Activated naive CD8-positive, alpha-beta T cell treated with anti-CD3 and anti-CD28 coated beads, Interleukin-2, amount 50 U/mL, for 16 hours (primary cell): ENCODE measurements at regions not wholly inside any gene's neighbourhood (a gene's known extent, or its start where the extent isn't known, plus 50 kb on each side); places are given as distances from the start of the nearest gene placed in this dataset.

Source experiments
- DNase-seq: peaks from one replicate; pipeline ENCODE4 v3.0.0-alpha.2; 2020; ENCODE audit warnings: low read depth, low spot score

- no peak for DNase-seq
Measured at GRCh38 chr2:81250270-81250669, 945.7 kb upstream of the LRRTM1 start.

DNA sequence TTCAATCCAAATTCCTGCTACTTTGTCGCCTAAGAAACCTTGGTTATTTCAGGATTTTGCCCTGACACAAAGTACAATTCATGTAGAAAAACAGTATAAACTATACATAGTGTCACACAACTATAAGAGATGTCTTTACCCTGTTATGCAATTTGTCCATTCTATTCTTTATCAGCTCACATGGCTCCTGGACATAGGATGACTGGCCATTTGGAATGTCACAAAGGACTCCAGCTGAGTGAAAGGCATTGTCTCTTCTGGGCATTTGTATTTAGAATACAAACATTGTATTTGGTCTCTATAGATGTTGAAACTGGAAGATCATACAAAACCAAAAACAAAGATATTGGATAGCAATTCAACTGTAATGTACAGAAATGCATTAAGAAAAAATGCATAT lies 944.6 kb upstream of the LRRTM1 start:
- DNase-seq: no peak

DNA sequence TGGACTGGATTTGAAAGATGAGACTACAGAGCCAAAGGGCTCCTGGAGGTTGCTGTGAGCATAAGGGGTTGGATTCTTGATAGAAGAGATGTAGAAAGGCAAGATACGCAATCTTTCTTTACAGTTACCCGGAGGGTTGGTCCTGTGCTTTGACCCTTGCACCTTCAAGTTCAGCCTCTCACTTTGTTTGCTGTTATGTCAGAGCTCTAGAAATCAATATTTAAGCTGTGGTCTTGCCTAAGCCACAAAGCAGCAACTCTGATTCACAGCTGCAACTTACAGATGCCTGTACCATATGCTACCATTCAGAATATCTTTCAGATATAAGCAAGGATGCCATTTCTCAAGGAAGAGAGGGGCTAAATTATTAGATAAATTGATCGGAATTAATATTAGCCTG lies 943.1 kb upstream of the LRRTM1 start:
- DNase-seq: no peak

DNA sequence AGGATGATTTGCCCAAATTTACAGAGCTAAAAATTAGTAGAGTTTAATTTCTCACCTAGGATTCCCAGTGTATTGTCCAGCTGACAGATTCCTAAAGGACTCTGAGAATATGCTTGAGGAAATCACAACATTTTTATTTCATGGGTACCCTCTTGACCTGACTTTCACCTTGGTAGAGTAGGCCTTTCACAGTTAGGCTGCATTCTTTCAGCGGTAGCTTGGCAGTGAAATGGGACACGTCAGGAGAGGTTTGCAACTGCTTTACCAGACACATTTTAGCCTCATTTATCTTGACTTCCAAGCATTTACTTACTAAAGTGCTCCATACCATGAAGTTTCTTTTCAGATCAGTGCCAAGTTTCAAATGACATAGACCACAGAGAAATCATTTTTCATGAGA lies 937.9 kb upstream of the LRRTM1 start:
- no peak for DNase-seq

GRCh38 chr2:81238462-81238861 lies 933.9 kb upstream of the LRRTM1 start:
- DNase-seq: no peak

DNA sequence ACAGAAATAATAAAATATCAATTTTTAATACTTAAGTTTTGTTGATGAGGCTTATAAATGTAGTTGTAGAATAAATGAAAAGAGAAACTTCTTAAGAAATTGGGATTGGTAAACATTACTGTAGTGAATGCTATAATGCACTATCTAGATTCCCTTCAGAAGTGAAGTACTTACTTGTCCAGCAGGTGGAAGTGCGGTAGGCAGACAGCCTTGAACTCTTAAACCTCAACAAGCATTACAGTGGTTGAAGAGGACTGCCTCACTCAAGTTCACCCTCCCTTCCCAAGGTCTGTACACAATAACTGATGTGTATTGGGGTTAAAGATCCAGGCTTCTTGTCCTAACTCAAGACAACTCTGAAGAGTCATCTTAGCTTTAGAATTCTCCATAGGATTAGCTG lies 931.0 kb upstream of the LRRTM1 start:
- DNase-seq: no peak

DNA sequence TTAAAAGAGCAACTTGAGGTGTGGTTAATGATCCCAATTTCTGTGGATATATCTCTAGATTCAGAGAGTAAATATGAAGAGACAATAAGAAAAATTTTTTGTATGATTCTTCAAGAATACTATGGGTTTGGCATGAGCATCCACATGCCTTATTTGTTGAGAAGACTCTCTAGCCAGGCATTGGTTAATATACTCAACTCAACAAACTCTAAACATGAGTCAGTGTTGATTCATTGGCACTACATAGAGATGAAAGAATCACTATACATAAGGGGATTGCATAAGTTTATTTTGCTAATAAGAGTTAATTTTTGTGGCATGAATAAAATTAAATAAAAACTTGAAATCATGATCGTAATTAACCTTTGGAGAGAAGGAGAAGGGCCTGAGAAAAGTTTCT lies 930.2 kb upstream of the LRRTM1 start:
- no peak for DNase-seq

GRCh38 chr2:81225756-81226155 lies 921.2 kb upstream of the LRRTM1 start:
- no peak for DNase-seq

DNA sequence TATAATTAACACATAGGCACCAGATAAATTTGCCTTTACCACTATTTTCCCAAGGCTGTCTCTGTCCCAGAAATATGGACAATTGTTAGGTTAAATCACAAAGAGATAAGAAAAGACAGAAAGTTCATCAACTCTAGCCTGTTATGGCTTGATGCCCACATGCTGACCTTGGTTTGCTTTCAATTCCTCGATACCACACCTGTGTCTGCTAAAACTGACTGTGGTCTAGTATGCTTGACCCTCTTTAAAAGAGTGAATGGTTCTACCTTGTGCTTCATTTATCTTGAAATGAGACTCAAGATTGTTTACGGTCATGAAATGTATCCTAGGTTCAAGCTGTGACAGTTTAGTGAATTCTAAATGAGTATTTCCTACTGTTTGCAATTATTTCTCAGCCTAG lies 909.0 kb upstream of the LRRTM1 start:
- DNase-seq: no peak

GRCh38 chr2:81206216-81206615 lies 901.7 kb upstream of the LRRTM1 start:
- DNase-seq: no peak

DNA sequence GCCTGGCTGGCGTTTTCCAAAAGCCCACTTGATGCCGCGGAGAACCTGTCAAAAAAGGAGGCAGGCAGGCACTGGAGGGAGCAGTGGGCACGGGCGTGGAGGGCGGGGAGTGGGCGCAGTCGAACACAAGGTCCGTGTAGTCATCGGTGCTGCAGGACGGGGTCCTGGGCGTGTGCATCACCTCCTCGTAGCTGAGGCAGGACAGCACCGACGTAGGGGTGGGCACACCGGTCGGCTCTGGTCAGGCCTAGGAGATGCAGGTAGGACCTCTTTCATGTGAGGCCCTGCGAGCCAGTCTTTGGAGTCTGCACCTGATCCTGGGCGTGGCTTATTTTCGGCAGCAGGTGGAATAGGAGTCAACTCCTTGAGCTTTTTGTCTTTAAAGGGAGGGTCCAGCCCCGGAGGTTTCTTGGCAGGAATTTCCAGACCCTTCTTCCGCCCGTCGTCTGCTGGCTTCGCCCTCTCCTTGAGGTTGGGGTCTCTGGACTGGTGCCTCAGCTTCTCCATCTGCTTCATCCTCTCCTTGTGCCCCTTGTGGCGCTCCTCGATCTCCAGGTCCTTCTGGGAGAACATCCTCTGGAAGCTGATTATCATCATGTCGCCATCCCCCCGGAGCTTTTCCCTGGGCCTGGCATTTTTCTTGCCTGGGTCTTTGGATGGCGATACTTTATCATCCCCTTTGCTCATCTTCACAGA lies 892.5 kb upstream of the LRRTM1 start:
- DNase-seq: no peak

- DNase-seq: no peak
Measured at GRCh38 chr2:81196383-81196851, 891.9 kb upstream of the LRRTM1 start.

- DNase-seq: no peak
Measured at GRCh38 chr2:81195774-81196382, 891.3 kb upstream of the LRRTM1 start.

- no peak for DNase-seq
Measured at GRCh38 chr2:81195017-81195773, 890.6 kb upstream of the LRRTM1 start.

GRCh38 chr2:81194581-81194980 lies 890.0 kb upstream of the LRRTM1 start:
- DNase-seq: no peak

DNA sequence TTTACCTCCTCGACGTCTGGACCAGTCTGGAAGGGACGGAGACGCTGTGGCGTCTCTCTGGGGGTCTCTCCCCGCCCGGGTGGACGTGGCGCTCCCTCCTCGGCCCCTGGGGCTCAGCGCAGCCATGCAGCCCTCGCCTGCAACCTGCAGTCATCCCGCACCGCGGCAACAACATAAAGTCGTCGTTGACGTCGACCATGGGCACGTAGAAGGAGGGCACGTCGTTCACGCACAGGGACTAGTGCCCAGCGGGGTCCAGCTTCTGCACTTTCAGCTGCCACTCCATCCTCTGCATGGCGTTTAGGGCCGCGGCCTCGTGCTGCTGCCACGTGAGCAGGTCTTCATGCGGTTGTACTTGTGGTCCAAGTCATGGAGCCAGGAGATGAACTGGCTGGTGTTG lies 889.6 kb upstream of the LRRTM1 start:
- no peak for DNase-seq

DNA sequence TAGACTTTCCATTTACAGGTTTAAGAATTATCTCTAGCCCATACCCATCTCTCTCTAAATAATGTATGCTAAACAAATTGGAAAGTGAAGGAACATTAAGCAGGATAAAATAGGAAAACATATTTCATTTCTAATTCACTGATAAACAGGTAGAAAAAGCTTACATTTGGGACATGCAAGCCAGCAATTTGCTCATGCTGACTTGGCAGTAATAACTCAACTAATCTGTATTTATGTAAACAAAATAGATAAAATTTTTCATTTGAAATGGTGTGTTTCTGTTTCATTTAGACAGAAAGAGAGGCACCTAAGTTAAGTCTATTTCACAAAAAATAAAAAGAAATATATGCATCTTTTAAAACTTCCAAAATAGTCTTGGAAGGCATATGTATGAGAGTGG lies 877.3 kb upstream of the LRRTM1 start:
- DNase-seq: no peak

GRCh38 chr2:81171447-81171846 lies 866.9 kb upstream of the LRRTM1 start:
- no peak for DNase-seq

DNA sequence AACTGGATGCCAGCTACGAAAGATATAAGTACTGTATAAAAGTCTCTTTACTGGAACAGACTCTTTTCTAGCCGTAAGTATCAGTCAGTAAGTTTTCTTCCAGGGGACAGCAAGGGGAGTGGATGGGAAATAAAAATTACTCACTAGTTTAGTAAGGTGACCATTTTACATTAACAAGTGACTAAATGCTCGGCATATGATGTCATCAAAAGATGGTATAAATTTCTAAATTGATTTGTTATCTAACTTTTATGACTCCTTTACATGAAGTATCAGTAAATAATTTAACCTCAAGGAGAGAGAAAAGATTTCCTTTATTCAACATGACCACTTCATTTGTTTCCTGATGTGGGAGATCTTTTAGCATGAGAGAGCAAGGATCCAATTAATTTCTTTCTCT lies 859.0 kb upstream of the LRRTM1 start:
- DNase-seq: no peak

DNA sequence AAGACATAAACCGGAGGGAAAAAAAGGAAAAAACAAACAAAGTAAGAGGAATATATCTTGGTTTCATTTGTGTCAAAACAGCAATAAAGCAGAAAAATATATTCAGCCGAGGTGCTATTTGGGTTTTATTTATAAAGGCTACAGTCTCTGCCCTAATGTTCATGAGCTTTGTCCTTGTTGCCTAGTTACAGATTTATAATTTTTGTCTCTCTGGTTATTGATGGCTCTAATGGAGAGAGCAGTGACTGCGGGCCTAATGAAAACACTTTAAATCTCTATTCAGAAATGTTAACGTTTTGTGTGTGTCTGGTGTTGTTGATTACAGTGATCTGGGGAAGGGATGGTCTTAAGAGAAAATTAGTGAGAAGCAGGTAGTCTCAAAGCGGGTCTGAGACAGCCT lies 854.0 kb upstream of the LRRTM1 start:
- DNase-seq: no peak

DNA sequence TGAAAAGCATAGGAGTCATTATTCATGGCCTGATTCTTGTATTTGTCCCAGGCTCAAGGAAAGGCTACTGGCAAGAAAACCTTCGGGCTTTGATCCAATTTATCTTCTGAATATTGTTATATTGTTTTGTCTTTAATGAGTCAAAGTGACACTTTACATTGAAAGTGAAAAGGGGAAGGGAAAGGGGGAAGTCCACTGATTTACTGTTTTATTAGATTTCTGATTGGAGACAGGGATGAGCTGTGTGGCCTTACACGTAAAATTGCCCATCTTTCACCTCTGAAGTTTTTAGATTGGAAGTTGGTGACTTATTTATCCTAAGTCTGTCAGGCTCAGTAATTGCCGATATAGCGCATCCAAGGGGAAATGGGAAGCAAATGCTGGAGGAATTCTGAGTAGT lies 843.8 kb upstream of the LRRTM1 start:
- no peak for DNase-seq

DNA sequence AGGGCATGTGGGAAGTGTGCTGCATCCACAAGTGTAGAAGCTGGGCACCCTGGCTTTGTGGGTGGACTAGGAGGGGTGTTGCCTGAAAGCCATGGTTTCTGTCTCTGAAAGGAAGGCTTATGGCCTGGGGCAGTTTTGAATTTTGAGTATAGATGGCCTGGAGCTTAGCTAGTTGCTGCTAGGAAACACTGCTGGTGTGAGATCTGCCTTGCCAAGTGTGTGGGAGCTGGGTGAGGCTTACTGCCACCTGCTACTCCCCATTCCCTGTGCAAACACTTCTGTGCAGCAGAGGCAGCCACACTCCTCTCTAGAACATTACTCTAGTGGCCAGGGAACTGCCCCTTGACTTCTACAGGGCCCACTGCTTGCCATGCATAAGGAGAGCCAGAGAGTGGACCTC lies 831.7 kb upstream of the LRRTM1 start:
- DNase-seq: no peak

- DNase-seq: no peak
Measured at GRCh38 chr2:81097361-81097760, 792.8 kb upstream of the LRRTM1 start.
